ENCODE measurements at regions not wholly inside any gene's neighbourhood (a gene's known extent, or its start where the extent isn't known, plus 50 kb on each side); places are given as distances from the start of the nearest gene placed in this dataset.

DNA sequence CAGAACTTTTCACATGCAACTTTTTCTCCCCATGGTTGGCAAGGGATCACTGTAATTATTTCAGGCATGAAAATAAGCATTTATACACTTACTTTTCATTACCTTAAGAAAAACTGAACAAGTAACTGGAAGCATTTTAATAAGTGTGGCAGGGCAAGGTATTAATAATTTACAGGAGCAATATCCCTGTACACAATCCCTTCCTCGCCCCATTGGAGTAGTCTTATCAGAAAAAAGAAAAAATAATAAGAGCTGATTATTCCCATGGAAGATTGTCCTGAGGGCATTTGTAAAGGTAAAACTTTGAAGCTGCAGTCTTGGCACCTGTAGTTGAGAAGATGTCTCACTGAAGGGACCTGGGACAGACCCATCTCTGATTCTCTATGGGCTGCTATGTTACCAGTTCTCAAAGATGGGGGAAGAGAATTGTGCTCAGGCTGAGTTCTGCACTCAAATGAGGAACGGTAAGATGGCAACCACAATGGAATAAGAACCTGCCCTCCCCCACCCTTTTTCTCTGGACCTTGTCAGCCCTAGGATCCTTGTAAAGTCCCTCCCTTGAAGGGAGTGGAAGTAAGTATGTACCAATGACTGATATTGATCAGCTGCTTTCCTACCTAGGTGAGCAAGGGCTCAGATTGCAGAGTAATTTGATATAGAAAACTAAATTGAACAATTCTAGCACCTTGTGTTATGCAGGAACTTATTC lies 70.0 kb upstream of the AHI1 start (continued):
- TF ChIP-seq RAD21 (IDR thresholded peaks at IDR 0.05 in 1 of 2, conservative IDR thresholded peaks at IDR 0.05 in 1 of 2; ENCODE audit: low read depth in 2 of 2, low read length in 2 of 2): no peak
- TF ChIP-seq CTBP2 (IDR thresholded peaks at IDR 0.05; ENCODE audit: borderline replicate concordance, insufficient read depth, insufficient read length, low read length): no peak
- TF ChIP-seq ZNF274 (IDR thresholded peaks at IDR 0.05; ENCODE audit: borderline replicate concordance, extremely low read depth, low read length): no peak
- no peak for TF ChIP-seq NANOG (IDR thresholded peaks at IDR 0.05; ENCODE audit: insufficient read depth, low read depth, low read length, poor library complexity, severe bottlenecking)
- TF ChIP-seq, protein P1, sequence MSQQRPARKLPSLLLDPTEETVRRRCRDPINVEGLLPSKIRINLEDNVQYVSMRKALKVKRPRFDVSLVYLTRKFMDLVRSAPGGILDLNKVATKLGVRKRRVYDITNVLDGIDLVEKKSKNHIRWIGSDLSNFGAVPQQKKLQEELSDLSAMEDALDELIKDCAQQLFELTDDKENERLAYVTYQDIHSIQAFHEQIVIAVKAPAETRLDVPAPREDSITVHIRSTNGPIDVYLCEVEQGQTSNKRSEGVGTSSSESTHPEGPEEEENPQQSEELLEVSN (IDR thresholded peaks at IDR 0.05): no peak
- TF ChIP-seq EP300 (IDR thresholded peaks at IDR 0.05; ENCODE audit: borderline replicate concordance in 1 of 2, low read depth in 2 of 2, low read length in 2 of 2): no peak
- TF ChIP-seq, protein P2, sequence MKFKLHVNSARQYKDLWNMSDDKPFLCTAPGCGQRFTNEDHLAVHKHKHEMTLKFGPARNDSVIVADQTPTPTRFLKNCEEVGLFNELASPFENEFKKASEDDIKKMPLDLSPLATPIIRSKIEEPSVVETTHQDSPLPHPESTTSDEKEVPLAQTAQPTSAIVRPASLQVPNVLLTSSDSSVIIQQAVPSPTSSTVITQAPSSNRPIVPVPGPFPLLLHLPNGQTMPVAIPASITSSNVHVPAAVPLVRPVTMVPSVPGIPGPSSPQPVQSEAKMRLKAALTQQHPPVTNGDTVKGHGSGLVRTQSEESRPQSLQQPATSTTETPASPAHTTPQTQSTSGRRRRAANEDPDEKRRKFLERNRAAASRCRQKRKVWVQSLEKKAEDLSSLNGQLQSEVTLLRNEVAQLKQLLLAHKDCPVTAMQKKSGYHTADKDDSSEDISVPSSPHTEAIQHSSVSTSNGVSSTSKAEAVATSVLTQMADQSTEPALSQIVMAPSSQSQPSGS (IDR thresholded peaks at IDR 0.05; ENCODE audit: low read length): no peak
- no peak for TF ChIP-seq SAP30 (IDR thresholded peaks at IDR 0.05; ENCODE audit: insufficient read depth, insufficient replicate concordance, low read length)
- no peak for TF ChIP-seq GABPA (IDR thresholded peaks at IDR 0.05; ENCODE audit: borderline replicate concordance, insufficient read depth, low read length)
